ENCODE measurements at regions not wholly inside any gene's neighbourhood (a gene's known extent, or its start where the extent isn't known, plus 50 kb on each side); places are given as distances from the start of the nearest gene placed in this dataset.

DNA sequence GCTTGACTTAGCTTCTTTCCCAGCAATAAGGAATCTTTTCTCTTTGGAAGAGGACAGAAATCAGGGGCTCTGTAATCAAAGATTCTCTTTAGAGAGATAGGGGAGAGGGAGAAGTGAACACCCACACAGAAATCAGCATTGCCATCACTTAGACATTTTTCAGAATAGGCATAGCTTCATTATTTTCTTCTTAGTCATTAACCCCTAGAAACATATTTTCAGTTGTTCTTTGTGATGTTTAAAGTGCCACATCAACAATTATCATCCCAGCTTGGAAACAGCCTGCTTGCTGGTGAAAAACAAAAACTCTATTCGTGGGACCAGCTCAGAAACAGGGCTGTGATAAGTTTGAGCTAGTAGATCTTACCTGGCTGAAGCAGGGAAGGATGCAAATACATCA, 88.3 kb upstream of the SLC44A3 start:
- DNase-seq, result no peak

GRCh38 chr1:94730450-94730849, 89.7 kb upstream of the SLC44A3 start:
- DNase-seq, result no peak

DNA sequence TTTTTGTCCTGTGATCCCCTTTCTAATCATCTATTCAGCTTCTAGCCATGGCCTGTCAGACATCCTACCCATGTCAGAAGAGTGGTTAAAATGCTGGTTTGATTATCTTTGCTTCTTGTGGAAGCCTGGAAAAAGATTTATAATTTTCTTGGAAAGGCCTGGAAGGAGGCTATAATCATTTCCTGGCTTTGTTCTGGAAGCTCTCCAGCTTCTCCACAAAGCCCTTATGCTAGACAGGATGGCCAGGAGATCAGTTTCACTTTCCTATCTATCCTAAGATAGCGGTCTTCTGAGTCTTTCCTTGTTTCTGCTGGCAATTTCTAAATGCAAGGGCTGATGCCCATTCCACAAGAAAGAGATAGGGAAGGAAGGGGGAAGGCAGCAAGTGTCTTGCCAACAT, 90.9 kb upstream of the SLC44A3 start:
- DNase-seq, result no peak

GRCh38 chr1:94727846-94728715, 92.1 kb upstream of the SLC44A3 start:
- no peak for DNase-seq

GRCh38 chr1:94726981-94727685, 93.0 kb upstream of the SLC44A3 start:
- DNase-seq, result no peak

GRCh38 chr1:94725566-94725965, 94.6 kb upstream of the SLC44A3 start:
- no peak for DNase-seq

DNA sequence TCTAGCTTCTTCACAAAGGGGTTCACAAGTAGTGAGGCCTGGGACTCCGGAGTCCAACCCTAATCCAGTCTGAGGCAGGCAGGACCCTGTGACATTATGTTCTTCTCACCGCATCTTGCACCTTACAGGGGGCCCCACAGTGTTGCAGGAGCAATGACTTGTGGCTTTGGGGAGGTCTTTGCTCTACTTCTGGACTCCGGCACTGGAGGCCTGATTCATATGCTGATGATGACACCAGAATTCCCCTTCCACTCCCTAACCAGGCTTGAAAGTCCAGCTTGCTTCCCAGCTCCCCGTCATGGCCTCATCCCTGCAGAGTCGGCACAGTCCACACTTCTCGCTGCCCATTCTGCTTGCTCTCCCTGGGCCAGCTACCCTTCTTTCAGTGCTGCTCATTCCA, 96.3 kb upstream of the SLC44A3 start:
- DNase-seq, result no peak

GRCh38 chr1:94723463-94723862, 96.7 kb upstream of the SLC44A3 start:
- DNase-seq, result no peak

DNA sequence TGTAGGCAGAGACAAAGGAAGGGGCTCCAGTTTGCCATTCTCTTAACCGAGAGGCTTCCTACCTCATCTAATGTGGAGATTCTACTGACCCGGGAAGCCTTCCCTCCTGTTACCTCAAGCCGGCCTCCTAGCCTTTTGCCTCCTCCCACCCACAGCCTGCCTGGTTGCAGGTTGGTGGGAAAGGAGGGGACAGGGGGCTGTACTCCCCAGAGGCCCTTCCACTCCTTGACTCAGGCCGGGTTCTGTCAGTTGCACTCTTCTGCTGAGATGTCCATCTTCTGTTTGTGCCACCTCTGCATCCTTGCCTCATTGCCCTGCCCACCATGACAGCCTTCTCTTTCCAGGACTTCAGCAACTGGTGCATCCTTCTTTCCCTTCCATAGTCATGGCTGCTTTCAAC, 98.0 kb upstream of the SLC44A3 start:
- DNase-seq, result no peak

DNA sequence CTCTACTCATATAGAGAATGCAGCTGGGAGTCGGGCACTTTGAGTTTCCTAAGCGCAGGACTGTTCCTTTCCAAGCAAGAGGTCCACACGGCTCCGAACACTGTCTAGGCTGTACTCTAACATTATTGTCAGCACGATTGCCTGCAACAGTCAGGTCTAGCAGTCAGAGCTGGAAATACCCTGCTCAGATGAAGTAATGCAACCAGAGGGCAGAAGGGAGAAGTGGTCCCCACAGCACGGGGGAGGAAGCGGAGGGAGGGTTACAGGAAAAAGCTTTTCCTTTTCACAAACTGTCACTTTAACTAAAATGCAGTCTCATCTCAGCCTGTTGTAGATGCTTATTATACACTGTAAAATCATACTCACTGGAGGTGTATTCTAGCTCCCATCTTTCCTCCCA, 98.9 kb upstream of the SLC44A3 start:
- DNase-seq, result peak; percentile 13 to 61

DNA sequence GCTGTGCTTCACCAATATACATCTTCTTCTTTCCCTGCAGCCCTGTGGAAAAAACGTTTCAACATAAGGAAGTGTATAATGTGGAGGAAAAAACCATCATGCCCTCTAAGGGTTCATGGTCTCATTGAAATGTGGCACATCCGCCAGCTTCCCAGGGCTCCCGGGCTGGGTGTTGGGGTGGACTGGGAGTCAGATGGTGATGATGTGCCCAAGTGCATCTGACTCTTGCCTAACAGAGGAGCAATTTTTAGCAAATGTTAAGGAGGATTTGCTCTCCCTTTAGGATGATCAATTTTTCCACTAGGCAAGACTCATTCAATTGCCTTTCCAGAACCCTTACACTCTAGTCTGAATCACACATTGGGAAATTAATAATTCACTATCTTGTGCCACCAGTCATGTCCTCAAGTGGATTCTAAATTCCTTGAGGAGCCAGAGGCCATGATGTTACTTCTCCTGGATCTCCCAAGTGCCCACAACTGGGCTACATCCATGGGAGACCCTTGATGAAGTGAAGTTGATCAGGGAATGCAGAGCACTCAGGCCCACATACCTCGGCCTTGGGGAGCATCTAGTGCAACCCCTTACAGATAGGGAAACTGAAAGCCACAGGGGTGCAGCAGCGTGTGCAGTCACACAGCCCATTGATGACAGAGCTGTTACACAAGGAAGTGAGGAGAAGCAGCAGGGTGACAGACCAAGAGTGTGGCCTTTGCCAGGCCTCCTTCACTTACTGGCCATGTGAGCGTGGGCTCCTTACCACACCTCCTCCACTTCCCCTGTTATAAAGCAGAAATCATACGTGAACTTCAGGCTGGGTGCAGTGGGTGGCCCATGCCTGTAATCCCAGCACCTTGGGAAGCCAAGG, 100.0 kb upstream of the SLC44A3 start:
- DNase-seq, result peak; percentile 12 to 64

DNA sequence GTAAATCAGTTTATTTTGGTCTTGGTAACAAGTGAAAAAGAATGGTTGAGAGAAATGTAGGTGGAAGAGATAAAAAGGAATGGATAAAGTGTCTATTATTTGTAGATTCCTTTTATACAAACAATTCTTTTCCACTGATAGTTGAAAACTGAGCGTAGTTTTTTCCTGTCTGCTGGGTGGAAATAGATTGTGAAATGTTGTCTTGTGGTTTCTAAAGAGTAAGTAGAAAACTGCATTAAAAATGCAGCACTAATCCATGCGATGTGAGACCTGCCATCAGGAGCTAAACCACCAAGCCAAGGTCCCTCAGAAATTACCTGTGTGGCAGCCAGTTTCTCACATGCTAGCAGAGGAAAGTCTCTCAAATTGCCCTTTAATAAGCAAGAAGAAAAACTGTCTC, 103.2 kb upstream of the SLC44A3 start:
- DNase-seq, result no peak

GRCh38 chr1:94715321-94715720, 104.8 kb upstream of the SLC44A3 start:
- DNase-seq, result no peak

GRCh38 chr1:94714552-94714951, 105.6 kb upstream of the SLC44A3 start:
- no peak for DNase-seq

DNA sequence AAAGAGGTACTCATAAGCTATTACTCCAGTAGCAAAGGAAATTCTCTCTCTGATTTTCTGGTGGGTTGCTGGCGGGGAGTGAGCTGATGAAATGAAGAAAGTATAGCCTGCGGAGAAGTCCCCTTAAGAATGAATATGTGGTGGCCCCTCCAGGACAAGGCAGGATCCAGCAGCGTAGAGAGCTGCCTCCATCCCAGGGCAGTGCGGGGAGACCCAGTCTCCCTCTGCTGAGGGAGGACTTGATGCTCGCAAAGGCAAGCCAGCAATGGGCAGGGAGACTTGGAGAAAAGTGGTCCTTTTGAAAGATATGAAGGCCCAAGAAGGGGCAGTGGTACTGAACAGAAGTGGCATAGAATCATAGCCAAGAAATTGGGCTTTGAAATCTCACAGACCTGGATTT, 106.0 kb upstream of the SLC44A3 start:
- no peak for DNase-seq

DNA sequence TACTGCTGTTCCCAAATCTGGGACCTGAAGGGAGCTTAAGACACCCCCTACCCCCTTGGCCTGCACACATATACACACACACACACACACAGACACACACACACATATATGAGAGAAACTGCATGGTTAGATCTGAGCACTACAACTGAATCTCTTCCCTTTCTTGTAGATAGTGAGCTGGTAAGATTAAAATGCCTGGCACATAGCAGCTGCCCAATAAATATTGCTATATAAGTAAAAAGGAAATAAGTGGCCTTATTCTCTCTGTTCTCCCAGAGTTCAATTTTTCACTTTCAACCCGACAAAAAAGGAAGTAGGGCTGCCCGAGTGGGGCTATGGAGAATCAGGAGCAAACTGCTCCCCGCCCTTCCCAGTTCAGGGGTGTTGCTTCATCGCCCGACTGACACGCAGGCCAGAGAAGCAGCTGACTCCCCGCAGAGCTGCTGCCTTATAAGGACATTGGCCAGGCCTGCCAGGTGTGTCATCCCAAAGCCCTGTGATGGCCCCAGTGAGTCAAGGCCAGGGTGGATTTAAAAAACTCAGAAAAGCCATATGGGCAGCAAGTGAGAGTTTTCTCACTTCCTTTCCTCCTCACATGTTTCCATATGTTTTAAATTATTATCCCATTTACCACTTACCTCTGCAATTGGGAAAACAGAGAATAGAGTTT, 106.5 kb upstream of the SLC44A3 start:
- DNase-seq, result peak; percentile 20 to 84

GRCh38 chr1:94709891-94710581, 110.1 kb upstream of the SLC44A3 start:
- DNase-seq, result no peak

GRCh38 chr1:94708811-94709210, 111.3 kb upstream of the SLC44A3 start:
- no peak for DNase-seq

GRCh38 chr1:94708299-94708685, 111.9 kb upstream of the SLC44A3 start:
- no peak for DNase-seq

GRCh38 chr1:94707321-94708298, 112.5 kb upstream of the SLC44A3 start:
- DNase-seq, result no peak

DNA sequence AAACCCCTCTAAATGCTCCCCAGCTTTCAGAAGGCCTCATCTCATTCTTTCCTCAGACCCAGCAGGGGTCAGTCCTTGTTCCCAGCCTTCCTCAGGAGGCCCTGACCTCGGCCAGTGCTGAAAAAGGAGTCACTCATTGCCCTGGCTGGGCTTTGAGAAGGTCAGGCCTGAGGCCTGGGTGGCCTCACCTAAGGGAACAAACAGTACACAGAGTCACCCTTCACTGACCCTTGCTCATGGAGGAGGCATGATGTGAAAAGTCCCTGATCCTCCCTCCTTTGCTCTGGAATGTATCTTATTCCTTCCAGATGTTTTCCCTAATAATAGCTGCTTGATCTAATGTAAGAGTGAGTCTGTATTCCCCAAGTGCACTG, 117.7 kb upstream of the SLC44A3 start:
- no peak for DNase-seq

Measured in CD4-positive, alpha-beta T cell treated with Interleukin-4 for 1 hour (primary cell).